ENCODE measurements at regions not wholly inside any gene's neighbourhood (a gene's known extent, or its start where the extent isn't known, plus 50 kb on each side); places are given as distances from the start of the nearest gene placed in this dataset.

DNA sequence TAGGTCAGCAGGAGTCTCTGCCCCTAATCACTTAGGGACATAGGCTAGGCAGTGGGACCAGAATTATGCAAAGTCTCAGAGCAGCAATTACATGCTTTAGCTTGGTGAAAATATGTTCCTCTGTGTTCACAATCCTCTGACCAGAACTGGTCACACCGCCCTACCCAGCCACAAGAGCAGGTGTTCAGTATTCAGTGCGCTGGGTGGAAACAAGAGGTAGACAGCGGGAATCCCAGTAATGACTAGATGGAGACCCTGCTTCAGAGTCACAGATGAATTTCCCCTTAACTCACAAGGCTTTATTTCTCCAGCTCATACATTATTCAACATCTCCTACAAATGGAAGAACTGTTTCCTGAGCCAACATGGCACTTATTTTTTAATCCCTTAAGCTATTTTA lies 763.7 kb upstream of the POM121L12 start:
- TF ChIP-seq, protein P1, sequence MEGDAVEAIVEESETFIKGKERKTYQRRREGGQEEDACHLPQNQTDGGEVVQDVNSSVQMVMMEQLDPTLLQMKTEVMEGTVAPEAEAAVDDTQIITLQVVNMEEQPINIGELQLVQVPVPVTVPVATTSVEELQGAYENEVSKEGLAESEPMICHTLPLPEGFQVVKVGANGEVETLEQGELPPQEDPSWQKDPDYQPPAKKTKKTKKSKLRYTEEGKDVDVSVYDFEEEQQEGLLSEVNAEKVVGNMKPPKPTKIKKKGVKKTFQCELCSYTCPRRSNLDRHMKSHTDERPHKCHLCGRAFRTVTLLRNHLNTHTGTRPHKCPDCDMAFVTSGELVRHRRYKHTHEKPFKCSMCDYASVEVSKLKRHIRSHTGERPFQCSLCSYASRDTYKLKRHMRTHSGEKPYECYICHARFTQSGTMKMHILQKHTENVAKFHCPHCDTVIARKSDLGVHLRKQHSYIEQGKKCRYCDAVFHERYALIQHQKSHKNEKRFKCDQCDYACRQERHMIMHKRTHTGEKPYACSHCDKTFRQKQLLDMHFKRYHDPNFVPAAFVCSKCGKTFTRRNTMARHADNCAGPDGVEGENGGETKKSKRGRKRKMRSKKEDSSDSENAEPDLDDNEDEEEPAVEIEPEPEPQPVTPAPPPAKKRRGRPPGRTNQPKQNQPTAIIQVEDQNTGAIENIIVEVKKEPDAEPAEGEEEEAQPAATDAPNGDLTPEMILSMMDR (IDR thresholded peaks at IDR 0.05): no peak
- H3K27me3 ChIP-seq: no peaks in the 10 kb centered on the region
- peaks cover 0 to 21% (median 0%) of the 10 kb centered on the region in 11 donors for H3K9me3 ChIP-seq
- no peak overlapping the region for H3K27ac ChIP-seq
- ATAC-seq: no peak
- H3K4me3 ChIP-seq: no peak overlapping the region
- no peaks in the 10 kb centered on the region for H3K36me3 ChIP-seq
- H3K4me1 ChIP-seq: no peaks in the 10 kb centered on the region
- no peak for DNase-seq
- WGBS, 2 donors: 64 to 83% methylated on average over 3 of the region's 3 CpGs
- intact Hi-C loops (cut with DNase I): no loop called here

DNA sequence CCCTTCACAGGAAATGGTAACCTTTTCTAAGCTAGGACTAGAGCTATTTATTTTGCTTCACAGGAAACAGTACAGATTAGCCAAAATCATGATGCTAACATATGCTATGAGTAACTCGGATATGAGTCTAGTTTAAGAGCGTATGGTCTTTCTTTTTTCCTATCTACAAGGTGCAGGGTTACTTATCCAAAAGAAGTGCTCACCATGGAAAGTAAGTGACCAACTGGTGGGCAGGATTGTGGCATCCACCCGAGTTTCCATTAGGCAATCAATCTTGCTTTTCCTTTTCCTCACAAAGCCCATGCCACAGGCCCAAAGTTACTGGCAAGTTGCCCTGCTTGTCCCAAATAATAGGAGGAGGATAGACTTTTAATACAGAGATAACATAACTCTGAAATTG lies 765.1 kb upstream of the POM121L12 start:
- Histone ChIP-seq H3K27ac (no peak overlapping the region), H3K4me3 (no peak overlapping the region), H3K9me3 (peaks cover 0 to 13% (median 0%) of the 10 kb centered on the region in 11 donors), H3K36me3 (no peaks in the 10 kb centered on the region), H3K27me3 (no peaks in the 10 kb centered on the region), H3K4me1 (no peaks in the 10 kb centered on the region)
- ATAC-seq (no peak), DNase-seq (no peak)
- 43 to 66% methylated on average over 3 of the region's 3 CpGs for WGBS, 2 donors
- TF ChIP-seq, protein P1 (IDR thresholded peaks at IDR 0.05): no peak
- intact Hi-C loops (cut with DNase I): no loop called here

DNA sequence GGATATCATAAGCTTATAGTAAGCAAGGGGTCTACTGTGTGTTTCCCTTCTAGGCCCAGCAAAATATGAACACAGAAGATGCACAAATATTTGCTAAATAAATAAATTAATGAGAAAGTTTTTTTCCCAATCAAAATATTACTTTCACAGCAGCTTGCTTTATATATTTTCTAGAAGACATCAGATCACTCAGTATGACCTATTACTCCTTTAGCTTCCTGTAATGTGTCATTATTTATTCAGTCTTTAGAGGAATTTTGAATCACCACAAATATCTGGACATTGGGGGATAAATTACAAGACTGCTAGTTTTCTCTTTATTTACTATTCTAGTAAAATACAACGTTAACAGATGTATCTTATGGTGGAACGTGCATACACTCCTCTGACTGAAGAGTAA lies 765.8 kb upstream of the POM121L12 start:
- H3K27ac ChIP-seq: no peak overlapping the region
- ATAC-seq: no peak

DNA sequence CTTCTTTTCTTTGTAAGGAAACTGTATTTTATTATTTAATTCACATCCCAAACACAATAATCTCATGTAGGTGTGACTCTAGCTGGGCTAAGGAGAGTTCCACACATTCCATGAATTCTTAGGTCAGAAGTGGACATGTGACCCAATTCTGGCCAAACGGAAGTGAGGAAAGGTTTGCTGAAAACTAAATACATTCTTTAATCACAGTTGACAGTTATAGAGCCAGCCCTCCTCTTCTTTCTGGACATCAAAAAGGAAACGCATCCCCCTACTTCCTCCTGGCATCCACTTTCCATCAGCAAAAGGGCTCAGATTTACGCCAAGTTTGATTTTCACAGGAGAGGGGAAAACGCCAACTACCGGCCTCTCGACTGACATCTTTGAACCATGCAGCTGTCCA lies 774.4 kb upstream of the POM121L12 start:
- peaks cover 0 to 11% (median 0%) of the 10 kb centered on the region in 11 donors for H3K9me3 ChIP-seq
- no peak for ATAC-seq
- peaks cover 0 to 3% (median 0%) of the 10 kb centered on the region in 7 donors for H3K27me3 ChIP-seq
- WGBS, 2 donors: 73 to 77% methylated on average over 6 of the region's 6 CpGs
- H3K36me3 ChIP-seq: no peaks in the 10 kb centered on the region
- no peak overlapping the region for H3K27ac ChIP-seq
- TF ChIP-seq, protein P1 (IDR thresholded peaks at IDR 0.05): no peak
- H3K4me1 ChIP-seq: peaks cover 0 to 3% (median 0%) of the 10 kb centered on the region in 9 donors
- no peak overlapping the region for H3K4me3 ChIP-seq
- intact Hi-C loops (cut with DNase I): no loop called here
- no peak for DNase-seq

More for the DNA sequence above, 765.8 kb upstream of the POM121L12 start:
- Histone ChIP-seq H3K4me1 (no peaks in the 10 kb centered on the region), H3K27me3 (no peaks in the 10 kb centered on the region), H3K4me3 (no peak overlapping the region), H3K36me3 (no peaks in the 10 kb centered on the region), H3K9me3 (peaks cover 0 to 11% (median 0%) of the 10 kb centered on the region in 11 donors)
- intact Hi-C loops (cut with DNase I): no loop called here
- DNase-seq: no peak
- 51 to 60% methylated on average over 2 of the region's 2 CpGs for WGBS, 2 donors
- TF ChIP-seq, protein P1 (IDR thresholded peaks at IDR 0.05): no peak

Measured in heart right ventricle (tissue), 16 donors.